Ishikawa (cell line): ENCODE measurements at regions not wholly inside any gene's neighbourhood (a gene's known extent, or its start where the extent isn't known, plus 50 kb on each side); places are given as distances from the start of the nearest gene placed in this dataset.

Experiments
- EP300 ChIP-seq: IDR thresholded peaks from 2 replicates; pipeline ENCODE4 v1.6.1; 2012; ENCODE audit warnings: borderline replicate concordance
- RAD21 ChIP-seq: IDR thresholded peaks from 2 replicates; pipeline ENCODE4 v1.6.1; 2012; ENCODE audit warnings: low read depth
- TF ChIP-seq, protein P1 (sequence below): IDR thresholded peaks from 2 replicates; pipeline ENCODE4 v1.6.1; 2012; ENCODE audit warnings: low read depth, mild to moderate bottlenecking

- TF ChIP-seq EP300 (no peak), RAD21 (no peak)
- TF ChIP-seq, protein P1, sequence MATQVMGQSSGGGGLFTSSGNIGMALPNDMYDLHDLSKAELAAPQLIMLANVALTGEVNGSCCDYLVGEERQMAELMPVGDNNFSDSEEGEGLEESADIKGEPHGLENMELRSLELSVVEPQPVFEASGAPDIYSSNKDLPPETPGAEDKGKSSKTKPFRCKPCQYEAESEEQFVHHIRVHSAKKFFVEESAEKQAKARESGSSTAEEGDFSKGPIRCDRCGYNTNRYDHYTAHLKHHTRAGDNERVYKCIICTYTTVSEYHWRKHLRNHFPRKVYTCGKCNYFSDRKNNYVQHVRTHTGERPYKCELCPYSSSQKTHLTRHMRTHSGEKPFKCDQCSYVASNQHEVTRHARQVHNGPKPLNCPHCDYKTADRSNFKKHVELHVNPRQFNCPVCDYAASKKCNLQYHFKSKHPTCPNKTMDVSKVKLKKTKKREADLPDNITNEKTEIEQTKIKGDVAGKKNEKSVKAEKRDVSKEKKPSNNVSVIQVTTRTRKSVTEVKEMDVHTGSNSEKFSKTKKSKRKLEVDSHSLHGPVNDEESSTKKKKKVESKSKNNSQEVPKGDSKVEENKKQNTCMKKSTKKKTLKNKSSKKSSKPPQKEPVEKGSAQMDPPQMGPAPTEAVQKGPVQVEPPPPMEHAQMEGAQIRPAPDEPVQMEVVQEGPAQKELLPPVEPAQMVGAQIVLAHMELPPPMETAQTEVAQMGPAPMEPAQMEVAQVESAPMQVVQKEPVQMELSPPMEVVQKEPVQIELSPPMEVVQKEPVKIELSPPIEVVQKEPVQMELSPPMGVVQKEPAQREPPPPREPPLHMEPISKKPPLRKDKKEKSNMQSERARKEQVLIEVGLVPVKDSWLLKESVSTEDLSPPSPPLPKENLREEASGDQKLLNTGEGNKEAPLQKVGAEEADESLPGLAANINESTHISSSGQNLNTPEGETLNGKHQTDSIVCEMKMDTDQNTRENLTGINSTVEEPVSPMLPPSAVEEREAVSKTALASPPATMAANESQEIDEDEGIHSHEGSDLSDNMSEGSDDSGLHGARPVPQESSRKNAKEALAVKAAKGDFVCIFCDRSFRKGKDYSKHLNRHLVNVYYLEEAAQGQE, result no peak
Measured at GRCh38 chr15:93479715-93480114, 390.7 kb upstream of the RGMA start.
